ENCODE measurements at regions not wholly inside any gene's neighbourhood (a gene's known extent, or its start where the extent isn't known, plus 50 kb on each side); places are given as distances from the start of the nearest gene placed in this dataset.

DNA sequence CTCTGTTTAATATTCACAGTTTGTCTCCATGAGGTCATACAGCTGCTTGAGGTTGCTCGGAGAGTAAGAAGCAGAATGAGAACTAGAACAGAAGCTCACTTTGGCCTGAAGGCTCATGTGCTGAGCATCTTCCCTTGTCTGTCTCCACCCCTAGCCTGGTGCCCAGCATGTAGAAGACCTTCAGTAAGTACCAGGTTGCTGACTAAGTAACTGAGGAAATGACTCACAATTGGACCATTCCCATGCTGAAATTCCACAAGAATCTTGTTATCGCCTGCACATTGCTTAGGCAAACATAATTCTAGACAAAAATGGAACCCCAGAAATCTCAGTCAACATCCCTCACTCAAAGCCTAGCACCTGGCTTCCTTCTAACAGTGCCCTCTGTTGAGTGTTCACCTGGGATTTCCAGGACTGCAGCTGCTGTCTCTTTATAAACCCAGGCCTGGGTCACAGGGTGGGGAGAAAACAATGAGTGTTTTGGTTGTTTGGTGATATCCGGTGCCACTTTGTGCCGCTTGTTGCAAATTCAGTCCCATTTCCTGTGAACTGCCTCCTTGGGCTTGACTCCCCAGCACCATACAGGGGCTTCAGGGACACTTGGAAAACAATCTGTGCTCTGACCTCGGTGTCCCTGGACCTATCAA lies 406.8 kb downstream of the ETS1 start:
- no peaks in the 10 kb centered on the region for H3F3A ChIP-seq (replicated peaks; ENCODE audit: low read depth)
- Mint-ChIP-seq H3K4me1 (peaks cover 2% of the 10 kb centered on the region; the same call in 1 of the 3 replicates), H3K4me3 (no peak overlapping the region), H3K9me3 (peaks cover 16% of the 10 kb centered on the region), H3K36me3 (ENCODE audit: low read depth) (0 out of 3 replicates have a peak, but pooled peaks cover 3% of the 10 kb centered on the region), H3K27me3 (ENCODE audit: insufficient read depth, low read depth, poor library complexity) (peaks cover 5% of the 10 kb centered on the region), H3K27ac (no peak overlapping the region)
- no peak for DNase-seq (ENCODE audit: low spot score)
- H2AFZ ChIP-seq, result 0 out of 2 replicates have a peak overlapping the region, but pooled peaks have one; percentile 47
- TF ChIP-seq NANOG (IDR thresholded peaks at IDR 0.05; ENCODE audit: borderline replicate concordance) (no peak), EZH2 (IDR thresholded peaks at IDR 0.05; ENCODE audit: low read depth, unreplicated experiment) (no peak), POLR2AphosphoS5 (IDR thresholded peaks at IDR 0.05; ENCODE audit: low read depth) (no peak), EZH2phosphoT487 (IDR thresholded peaks at IDR 0.05; ENCODE audit: unreplicated experiment) (no peak), ZNF114 (CRISPR knock-in tag; IDR thresholded peaks at IDR 0.05) (no peak), JUNB (IDR thresholded peaks at IDR 0.05; ENCODE audit: unreplicated experiment) (no peak), CTCF (conservative IDR thresholded peaks at IDR 0.05; ENCODE audit: low read depth in 2 of 2) (no peak)
- TF ChIP-seq, protein P1, sequence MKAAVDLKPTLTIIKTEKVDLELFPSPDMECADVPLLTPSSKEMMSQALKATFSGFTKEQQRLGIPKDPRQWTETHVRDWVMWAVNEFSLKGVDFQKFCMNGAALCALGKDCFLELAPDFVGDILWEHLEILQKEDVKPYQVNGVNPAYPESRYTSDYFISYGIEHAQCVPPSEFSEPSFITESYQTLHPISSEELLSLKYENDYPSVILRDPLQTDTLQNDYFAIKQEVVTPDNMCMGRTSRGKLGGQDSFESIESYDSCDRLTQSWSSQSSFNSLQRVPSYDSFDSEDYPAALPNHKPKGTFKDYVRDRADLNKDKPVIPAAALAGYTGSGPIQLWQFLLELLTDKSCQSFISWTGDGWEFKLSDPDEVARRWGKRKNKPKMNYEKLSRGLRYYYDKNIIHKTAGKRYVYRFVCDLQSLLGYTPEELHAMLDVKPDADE (IDR thresholded peaks at IDR 0.05), result no peak
- TF ChIP-seq, protein P2, sequence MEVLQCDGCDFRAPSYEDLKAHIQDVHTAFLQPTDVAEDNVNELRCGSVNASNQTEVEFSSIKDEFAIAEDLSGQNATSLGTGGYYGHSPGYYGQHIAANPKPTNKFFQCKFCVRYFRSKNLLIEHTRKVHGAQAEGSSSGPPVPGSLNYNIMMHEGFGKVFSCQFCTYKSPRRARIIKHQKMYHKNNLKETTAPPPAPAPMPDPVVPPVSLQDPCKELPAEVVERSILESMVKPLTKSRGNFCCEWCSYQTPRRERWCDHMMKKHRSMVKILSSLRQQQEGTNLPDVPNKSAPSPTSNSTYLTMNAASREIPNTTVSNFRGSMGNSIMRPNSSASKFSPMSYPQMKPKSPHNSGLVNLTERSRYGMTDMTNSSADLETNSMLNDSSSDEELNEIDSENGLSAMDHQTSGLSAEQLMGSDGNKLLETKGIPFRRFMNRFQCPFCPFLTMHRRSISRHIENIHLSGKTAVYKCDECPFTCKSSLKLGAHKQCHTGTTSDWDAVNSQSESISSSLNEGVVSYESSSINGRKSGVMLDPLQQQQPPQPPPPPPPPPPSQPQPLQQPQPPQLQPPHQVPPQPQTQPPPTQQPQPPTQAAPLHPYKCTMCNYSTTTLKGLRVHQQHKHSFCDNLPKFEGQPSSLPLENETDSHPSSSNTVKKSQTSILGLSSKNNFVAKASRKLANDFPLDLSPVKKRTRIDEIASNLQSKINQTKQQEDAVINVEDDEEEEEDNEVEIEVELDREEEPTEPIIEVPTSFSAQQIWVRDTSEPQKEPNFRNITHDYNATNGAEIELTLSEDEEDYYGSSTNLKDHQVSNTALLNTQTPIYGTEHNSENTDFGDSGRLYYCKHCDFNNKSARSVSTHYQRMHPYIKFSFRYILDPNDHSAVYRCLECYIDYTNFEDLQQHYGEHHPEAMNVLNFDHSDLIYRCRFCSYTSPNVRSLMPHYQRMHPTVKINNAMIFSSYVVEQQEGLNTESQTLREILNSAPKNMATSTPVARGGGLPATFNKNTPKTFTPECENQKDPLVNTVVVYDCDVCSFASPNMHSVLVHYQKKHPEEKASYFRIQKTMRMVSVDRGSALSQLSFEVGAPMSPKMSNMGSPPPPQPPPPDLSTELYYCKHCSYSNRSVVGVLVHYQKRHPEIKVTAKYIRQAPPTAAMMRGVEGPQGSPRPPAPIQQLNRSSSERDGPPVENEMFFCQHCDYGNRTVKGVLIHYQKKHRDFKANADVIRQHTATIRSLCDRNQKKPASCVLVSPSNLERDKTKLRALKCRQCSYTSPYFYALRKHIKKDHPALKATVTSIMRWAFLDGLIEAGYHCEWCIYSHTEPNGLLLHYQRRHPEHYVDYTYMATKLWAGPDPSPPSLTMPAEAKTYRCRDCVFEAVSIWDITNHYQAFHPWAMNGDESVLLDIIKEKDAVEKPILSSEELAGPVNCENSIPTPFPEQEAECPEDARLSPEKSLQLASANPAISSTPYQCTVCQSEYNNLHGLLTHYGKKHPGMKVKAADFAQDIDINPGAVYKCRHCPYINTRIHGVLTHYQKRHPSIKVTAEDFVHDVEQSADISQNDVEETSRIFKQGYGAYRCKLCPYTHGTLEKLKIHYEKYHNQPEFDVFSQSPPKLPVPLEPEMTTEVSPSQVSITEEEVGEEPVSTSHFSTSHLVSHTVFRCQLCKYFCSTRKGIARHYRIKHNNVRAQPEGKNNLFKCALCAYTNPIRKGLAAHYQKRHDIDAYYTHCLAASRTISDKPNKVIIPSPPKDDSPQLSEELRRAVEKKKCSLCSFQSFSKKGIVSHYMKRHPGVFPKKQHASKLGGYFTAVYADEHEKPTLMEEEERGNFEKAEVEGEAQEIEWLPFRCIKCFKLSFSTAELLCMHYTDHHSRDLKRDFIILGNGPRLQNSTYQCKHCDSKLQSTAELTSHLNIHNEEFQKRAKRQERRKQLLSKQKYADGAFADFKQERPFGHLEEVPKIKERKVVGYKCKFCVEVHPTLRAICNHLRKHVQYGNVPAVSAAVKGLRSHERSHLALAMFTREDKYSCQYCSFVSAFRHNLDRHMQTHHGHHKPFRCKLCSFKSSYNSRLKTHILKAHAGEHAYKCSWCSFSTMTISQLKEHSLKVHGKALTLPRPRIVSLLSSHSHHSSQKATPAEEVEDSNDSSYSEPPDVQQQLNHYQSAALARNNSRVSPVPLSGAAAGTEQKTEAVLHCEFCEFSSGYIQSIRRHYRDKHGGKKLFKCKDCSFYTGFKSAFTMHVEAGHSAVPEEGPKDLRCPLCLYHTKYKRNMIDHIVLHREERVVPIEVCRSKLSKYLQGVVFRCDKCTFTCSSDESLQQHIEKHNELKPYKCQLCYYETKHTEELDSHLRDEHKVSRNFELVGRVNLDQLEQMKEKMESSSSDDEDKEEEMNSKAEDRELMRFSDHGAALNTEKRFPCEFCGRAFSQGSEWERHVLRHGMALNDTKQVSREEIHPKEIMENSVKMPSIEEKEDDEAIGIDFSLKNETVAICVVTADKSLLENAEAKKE (CRISPR knock-in tag; IDR thresholded peaks at IDR 0.05), result no peak
- H3K27ac ChIP-seq (ENCODE audit: low read depth), result no peak overlapping the region
- no peaks in the 10 kb centered on the region for H3K36me3 ChIP-seq (ENCODE audit: insufficient read depth)
- H3K4me3 ChIP-seq, result no peak overlapping the region
- no peaks in the 10 kb centered on the region for H3K79me2 ChIP-seq (replicated peaks; ENCODE audit: insufficient read depth)
- H4K20me1 ChIP-seq (replicated peaks; ENCODE audit: insufficient read depth), result no peaks in the 10 kb centered on the region
- H3K4me1 ChIP-seq (ENCODE audit: insufficient read depth), result 0 out of 2 replicates have a peak, but pooled peaks cover 3% of the 10 kb centered on the region
- no peak overlapping the region for H3K4me2 ChIP-seq
- no peaks in the 10 kb centered on the region for H3K27me3 ChIP-seq (ENCODE audit: insufficient read depth)
- no peak for ATAC-seq
- peaks cover 4% of the 10 kb centered on the region for H3K9me2 ChIP-seq (ENCODE audit: insufficient read depth)

All from GM23338 (cell line).